IMR-90 (cell line): ENCODE measurements at regions not wholly inside any gene's neighbourhood (a gene's known extent, or its start where the extent isn't known, plus 50 kb on each side); places are given as distances from the start of the nearest gene placed in this dataset.

Source experiments
- ATAC-seq: fragments of 200-7000 bp; cut with Tn5 transposase; 2 replicates; pipeline ENCODE4 v1.9.1; 2020; ENCODE audit warnings: low read depth, mild to moderate bottlenecking, moderate library complexity
- BruUV-seq: library from RNA; stranded (reverse); fragments of 400-500 nt; replicated peaks from 2 replicates; lab custom pipeline; 2021; lab: Mats Ljungman, UMichigan
- CTCF ChIA-PET: fragments of 300-600 bp; formaldehyde crosslinking; extraction: SDS; loops from one replicate; lab custom pipeline; 2021; ENCODE audit warnings: antibody characterized with exemption; lab: Yijun Ruan, JAX
- POLR2A ChIA-PET: fragments of 300-600 bp; sonication (Branson Sonifier 250); formaldehyde crosslinking; loops from one replicate; lab custom pipeline; 2022; ENCODE audit warnings: antibody characterized with exemption; ENCODE audit not compliant: unreplicated experiment; lab: Charles Lee
- DNase-seq: peaks from one replicate; pipeline ENCODE4 v3.0.0; 2013
- H2AFZ ChIP-seq: replicated peaks from 2 replicates; pipeline ENCODE3; 2013; ENCODE audit warnings: low read length, mild to moderate bottlenecking; ENCODE audit not compliant: poor library complexity
- H2AK5ac ChIP-seq: 2 replicates; pipeline ENCODE4 v1.6.1; 2013; ENCODE audit warnings: low read depth, low read length, inconsistent platforms
- H2AK9ac ChIP-seq: replicated peaks from 2 replicates; pipeline ENCODE3; 2013; ENCODE audit warnings: mild to moderate bottlenecking, low read depth, low read length, moderate library complexity; ENCODE audit not compliant: poor library complexity
- H2BK120ac ChIP-seq: 2 replicates; pipeline ENCODE4 v1.6.1; 2013; ENCODE audit warnings: low read depth, low read length, inconsistent platforms
- H2BK15ac ChIP-seq: 3 replicates; pipeline ENCODE4 v1.6.1; 2013; ENCODE audit warnings: low read depth, low read length, inconsistent platforms
- H2BK20ac ChIP-seq: 2 replicates; pipeline ENCODE4 v1.6.1; 2013; ENCODE audit warnings: low read depth, mild to moderate bottlenecking, inconsistent platforms, low read length, moderate library complexity
- H2BK5ac ChIP-seq: 2 replicates; pipeline ENCODE4 v1.6.1; 2013; ENCODE audit warnings: mild to moderate bottlenecking, low read depth, low read length, inconsistent platforms; ENCODE audit not compliant: poor library complexity, severe bottlenecking
- H3K14ac ChIP-seq: replicated peaks from 2 replicates; pipeline ENCODE4 v1.6.1; 2013; ENCODE audit warnings: low read depth, low read length, inconsistent platforms
- H3K18ac ChIP-seq: 2 replicates; pipeline ENCODE4 v1.6.1; 2013; ENCODE audit warnings: low read depth, low read length, control low read depth
- H3K23ac ChIP-seq: 2 replicates; pipeline ENCODE4 v1.6.1; 2013; ENCODE audit warnings: low read depth, low read length, inconsistent platforms
- H3K27ac ChIP-seq: 2 replicates; pipeline ENCODE4 v1.5.1; 2013; ENCODE audit warnings: mild to moderate bottlenecking, control low read depth, low read length; ENCODE audit not compliant: insufficient read depth
- H3K27me3 ChIP-seq: 2 replicates; pipeline ENCODE4 v1.6.1; 2013; ENCODE audit warnings: low read length; ENCODE audit not compliant: control insufficient read depth, insufficient read depth
- H3K36me3 ChIP-seq: 2 replicates; pipeline ENCODE4 v1.6.1; 2013; ENCODE audit warnings: low read length, mixed read lengths; ENCODE audit not compliant: control insufficient read depth, insufficient read depth
- H3K4ac ChIP-seq: 2 replicates; pipeline ENCODE4 v1.6.1; 2013; ENCODE audit warnings: low read depth, low read length, inconsistent platforms
- H3K4me1 ChIP-seq: 2 replicates; pipeline ENCODE4 v1.6.1; 2013; ENCODE audit warnings: low read length, mixed read lengths; ENCODE audit not compliant: control insufficient read depth, insufficient read depth
- H3K4me2 ChIP-seq: 2 replicates; pipeline ENCODE4 v1.6.1; 2013; ENCODE audit warnings: low read depth, mild to moderate bottlenecking, control low read depth, low read length, moderate library complexity
- H3K4me3 ChIP-seq: 2 replicates; pipeline ENCODE4 v1.5.1; 2013; ENCODE audit warnings: low read depth, mild to moderate bottlenecking, control low read depth, low read length, moderate library complexity; ENCODE audit not compliant: insufficient read depth
- H3K56ac ChIP-seq: 2 replicates; pipeline ENCODE4 v1.6.1; 2013; ENCODE audit warnings: low read length, inconsistent platforms; ENCODE audit not compliant: insufficient read depth; ENCODE audit errors: extremely low read depth
- H3K79me1 ChIP-seq, 2 experiments: 2 replicates each; pipeline ENCODE4 v1.6.1; 2013; ENCODE audit warnings: low read length in 2 of 2, inconsistent platforms in 1 of 2, low read depth in 1 of 2
- H3K9ac ChIP-seq: 2 replicates; pipeline ENCODE4 v1.6.1; 2013; ENCODE audit warnings: low read depth, low read length, control low read depth
- H3K9me1 ChIP-seq: 2 replicates; pipeline ENCODE4 v1.6.1; 2013; ENCODE audit warnings: low read length, inconsistent platforms; ENCODE audit not compliant: insufficient read depth
- H3K9me3 ChIP-seq: 2 replicates; pipeline ENCODE4 v1.6.1; 2013; ENCODE audit warnings: low read length; ENCODE audit not compliant: control insufficient read depth, insufficient read depth
- H4K20me1 ChIP-seq: 2 replicates; pipeline ENCODE4 v1.6.1; 2013; ENCODE audit warnings: low read length, inconsistent platforms; ENCODE audit not compliant: insufficient read depth
- H4K5ac ChIP-seq: 2 replicates; pipeline ENCODE4 v1.6.1; 2013; ENCODE audit warnings: mild to moderate bottlenecking, low read depth, low read length, control low read depth
- H4K8ac ChIP-seq, 2 experiments: 2 replicates each; pipeline ENCODE4 v1.6.1; 2013; ENCODE audit warnings: low read depth in 2 of 2, low read length in 2 of 2, control low read depth in 1 of 2, inconsistent platforms in 1 of 2
- H4K91ac ChIP-seq: 2 replicates; pipeline ENCODE4 v1.6.1; 2013; ENCODE audit warnings: low read depth, low read length, inconsistent platforms; ENCODE audit not compliant: insufficient read depth
- MAZ ChIP-seq: IDR thresholded peaks from 2 replicates; pipeline ENCODE4 v1.6.1; 2012; ENCODE audit warnings: low read depth, mild to moderate bottlenecking, low read length, improper control_type of control experiment, moderate library complexity, borderline replicate concordance
- SMC3 ChIP-seq: fragments of 150-350 bp; IDR thresholded peaks from 2 replicates; pipeline ENCODE4 v1.6.1; 2016; ENCODE audit warnings: low read depth, mild to moderate bottlenecking, antibody characterized with exemption, low read length, moderate library complexity
- WGBS, 2 experiments: methylation state at CpG; one replicate each; pipeline versions ENCODE4 v1.1.5 to v1.1.7; 2013; ENCODE audit warnings: missing lambda C conversion rate in 2 of 2; ENCODE audit not compliant: insufficient read length in 1 of 2; ENCODE audit errors: extremely low coverage in 2 of 2; 5-methylcytosine and 5-hydroxymethylcytosine counted together
- dilution Hi-C: fragments of 300-500 bp; cut with HindIII; formaldehyde crosslinking; loops from one replicate; pipeline ENCODE4 v1.14.3; 2018; ENCODE audit warnings: low sequenced_read_pairs; ENCODE audit not compliant: unreplicated experiment
- in situ Hi-C: fragments of 300-500 bp; cut with MboI; formaldehyde crosslinking; loops from 3 replicates; pipeline ENCODE4 v1.14.3; 2019; ENCODE audit warnings: low sequenced_read_pairs, inconsistent platforms, mixed read lengths
- intact Hi-C: fragments of 100-400 bp; cut with micrococcal nuclease; formaldehyde crosslinking; loops from 2 replicates; pipeline ENCODE4 v1.10.0; 2022

GRCh38 chr15:79164465-79164864, 73.9 kb upstream of the RASGRF1 start:
- Histone ChIP-seq H3K4me2 (no peak overlapping the region), H3K4me3 (no peak overlapping the region), H3K4me1 (no peaks in the 10 kb centered on the region), H4K8ac (no peak overlapping the region), H3K9me3 (no peaks in the 10 kb centered on the region), H2AK5ac (no peak overlapping the region), H4K5ac (no peak overlapping the region), H3K79me1 (no peaks in the 10 kb centered on the region), H2BK20ac (no peak overlapping the region), H3K9me1 (no peaks in the 10 kb centered on the region), H2AK9ac (no peak overlapping the region), H3K27me3 (peaks cover 13% of the 10 kb centered on the region), H3K4ac (no peak overlapping the region), H2AFZ (no peak overlapping the region), H4K20me1 (no peaks in the 10 kb centered on the region), H2BK120ac (no peak overlapping the region), H3K14ac (no peak overlapping the region), H3K36me3 (no peaks in the 10 kb centered on the region), H2BK15ac (no peak overlapping the region), H3K27ac (no peak overlapping the region), H4K91ac (no peak overlapping the region), H3K56ac (no peak overlapping the region), H2BK5ac (no peak overlapping the region), H3K23ac (no peak overlapping the region), H3K18ac (no peak overlapping the region), H3K9ac (no peak overlapping the region)
- ATAC-seq (no peak), DNase-seq (no peak)
- BruUV-seq, result no TSS peak
- CTCF ChIA-PET, result no interaction called here
- intact Hi-C loops, result no loop called here
- TF ChIP-seq MAZ (no peak), SMC3 (no peak)
- POLR2A ChIA-PET, result no interaction called here
- dilution Hi-C loops, result no loop called here
- in situ Hi-C loops, result no loop called here
- no CpG with 5 or more reads among the region's 4 CpGs for WGBS, 2 experiments
